ENCODE measurements at regions not wholly inside any gene's neighbourhood (a gene's known extent, or its start where the extent isn't known, plus 50 kb on each side); places are given as distances from the start of the nearest gene placed in this dataset.

- Histone ChIP-seq H3K36me3 (no peaks in the 10 kb centered on the region), H3K4me1 (no peaks in the 10 kb centered on the region), H3K27ac (no peak overlapping the region), H3K4me3 (no peak overlapping the region), H3K9me3 (no peaks in the 10 kb centered on the region), H3K27me3 (no peaks in the 10 kb centered on the region)
- intact Hi-C loops (cut with DNase I; ENCODE audit: low total_unique reads) = loop anchor here (5.0 kb wide), 1 partner anchor 726 kb away; no protein-coding TSS in a partner anchor
- no peak for DNase-seq (ENCODE audit: low spot score in 2 of 2)
- TF ChIP-seq POLR2AphosphoS5 (IDR thresholded peaks at IDR 0.05) (no peak), CTCF (IDR thresholded peaks at IDR 0.05) (no peak), POLR2A (IDR thresholded peaks at IDR 0.05) (no peak)
Observed at GRCh38 chr7:52938455-52939133, 96.8 kb upstream of the POM121L12 start.

GRCh38 chr7:52936750-52937149, 98.7 kb upstream of the POM121L12 start:
- TF ChIP-seq POLR2AphosphoS5 (IDR thresholded peaks at IDR 0.05) (no peak), POLR2A (IDR thresholded peaks at IDR 0.05) (no peak), CTCF (IDR thresholded peaks at IDR 0.05) (no peak)
- DNase-seq (ENCODE audit: low spot score in 2 of 2) = no peak
- Histone ChIP-seq H3K27me3 (no peaks in the 10 kb centered on the region), H3K4me1 (no peaks in the 10 kb centered on the region), H3K9me3 (no peaks in the 10 kb centered on the region), H3K27ac (no peak overlapping the region), H3K4me3 (no peak overlapping the region), H3K36me3 (no peaks in the 10 kb centered on the region)
- intact Hi-C loops (cut with DNase I; ENCODE audit: low total_unique reads) = loop anchor here (5.0 kb wide), 1 partner anchor 724 kb away; no protein-coding TSS in a partner anchor

- H3K9me3 ChIP-seq = no peaks in the 10 kb centered on the region
- no peak overlapping the region for H3K27ac ChIP-seq
- H3K36me3 ChIP-seq = no peaks in the 10 kb centered on the region
- no peaks in the 10 kb centered on the region for H3K27me3 ChIP-seq
- intact Hi-C loops (cut with DNase I; ENCODE audit: low total_unique reads) = no loop called here
- no peak for TF ChIP-seq POLR2AphosphoS5 (IDR thresholded peaks at IDR 0.05)
- TF ChIP-seq POLR2A (IDR thresholded peaks at IDR 0.05) = no peak
- no peak for TF ChIP-seq CTCF (IDR thresholded peaks at IDR 0.05)
- H3K4me3 ChIP-seq = no peak overlapping the region
- no peak for DNase-seq (ENCODE audit: low spot score in 2 of 2)
- H3K4me1 ChIP-seq = no peaks in the 10 kb centered on the region
Observed at GRCh38 chr7:52928591-52928990, 106.8 kb upstream of the POM121L12 start.

- H3K9me3 ChIP-seq = no peaks in the 10 kb centered on the region
- H3K4me3 ChIP-seq = no peak overlapping the region
- intact Hi-C loops (cut with DNase I; ENCODE audit: low total_unique reads) = no loop called here
- H3K27me3 ChIP-seq = no peaks in the 10 kb centered on the region
- no peaks in the 10 kb centered on the region for H3K36me3 ChIP-seq
- DNase-seq (ENCODE audit: low spot score in 2 of 2) = no peak
- TF ChIP-seq CTCF (IDR thresholded peaks at IDR 0.05) (no peak), POLR2A (IDR thresholded peaks at IDR 0.05) (no peak), POLR2AphosphoS5 (IDR thresholded peaks at IDR 0.05) (no peak)
- no peak overlapping the region for H3K27ac ChIP-seq
- H3K4me1 ChIP-seq = no peaks in the 10 kb centered on the region
Observed at GRCh38 chr7:52925332-52925731, 110.1 kb upstream of the POM121L12 start.

GRCh38 chr7:52920977-52921376, 114.5 kb upstream of the POM121L12 start:
- H3K27ac ChIP-seq = no peak overlapping the region
- H3K4me3 ChIP-seq = no peak overlapping the region
- intact Hi-C loops (cut with DNase I; ENCODE audit: low total_unique reads) = no loop called here
- no peaks in the 10 kb centered on the region for H3K9me3 ChIP-seq
- H3K36me3 ChIP-seq = no peaks in the 10 kb centered on the region
- no peak for DNase-seq (ENCODE audit: low spot score in 2 of 2)
- no peaks in the 10 kb centered on the region for H3K4me1 ChIP-seq
- TF ChIP-seq CTCF (IDR thresholded peaks at IDR 0.05) (no peak), POLR2AphosphoS5 (IDR thresholded peaks at IDR 0.05) (no peak), POLR2A (IDR thresholded peaks at IDR 0.05) (no peak)
- no peaks in the 10 kb centered on the region for H3K27me3 ChIP-seq

Data from breast epithelium (tissue), 4 donors.